GM12878 (cell line): ENCODE measurements at regions not wholly inside any gene's neighbourhood (a gene's known extent, or its start where the extent isn't known, plus 50 kb on each side); places are given as distances from the start of the nearest gene placed in this dataset.

Experiments
- ATAC-seq: fragments of 200-7000 bp; cut with Tn5 transposase; 3 replicates; pipeline ENCODE4 v1.9.1; 2020; ENCODE audit warnings: mild to moderate bottlenecking, moderate library complexity
- BruUV-seq: library from RNA; stranded (reverse); fragments of 400-500 nt; replicated peaks from 2 replicates; lab custom pipeline; 2021; lab: Mats Ljungman, UMichigan
- CTCF ChIA-PET: fragments of 300-600 bp; sonication (Branson Sonifier 250); formaldehyde crosslinking; extraction: SDS; loops from one replicate; lab custom pipeline; 2021; ENCODE audit warnings: inconsistent platforms; lab: Yijun Ruan, JAX
- POLR2A ChIA-PET: fragments of 350-600 bp; formaldehyde crosslinking; extraction: SDS; loops from one replicate; lab custom pipeline; 2021; ENCODE audit warnings: inconsistent platforms; lab: Charles Lee
- RAD21 ChIA-PET: fragments of 300-600 bp; sonication (Branson Sonifier 250); formaldehyde crosslinking; loops from one replicate; lab custom pipeline; 2023; ENCODE audit warnings: antibody characterized with exemption; ENCODE audit not compliant: unreplicated experiment; lab: Charles Lee
- SMC1A ChIA-PET: fragments of 300-600 bp; sonication (Branson Sonifier 250); formaldehyde crosslinking; loops from one replicate; lab custom pipeline; 2023; ENCODE audit not compliant: unreplicated experiment, uncharacterized antibody; lab: Charles Lee
- DNase-seq: peaks from one replicate; pipeline ENCODE4 v3.0.0-alpha.2; 2011; ENCODE audit warnings: low read depth, low spot score
- FAIRE-seq: peaks from 3 replicates; lab custom pipeline; 2011; peaks lifted over from hg19 to GRCh38; lab: Jason Lieb, UNC
- H2AFZ ChIP-seq: 2 replicates; pipeline ENCODE4 v1.6.0; 2011; ENCODE audit warnings: low read depth, low read length, control low read depth; ENCODE audit not compliant: control insufficient read depth
- H3K27ac ChIP-seq: 2 replicates; pipeline ENCODE4 v1.5.1; 2011; ENCODE audit warnings: control low read depth; ENCODE audit not compliant: control insufficient read depth, insufficient read depth
- H3K27me3 ChIP-seq, 2 experiments: replicated peaks in 1 of 2; 2 replicates each; pipeline versions ENCODE4 v1.6.0 to v1.6.1; 2011; ENCODE audit warnings: low read length in 1 of 2; ENCODE audit not compliant: control insufficient read depth in 2 of 2, insufficient read depth in 2 of 2
- H3K36me3 ChIP-seq, 2 experiments: 2 replicates each; pipeline ENCODE4 v1.5.1; 2011; ENCODE audit warnings: low read length in 1 of 2; ENCODE audit not compliant: control insufficient read depth in 2 of 2, insufficient read depth in 2 of 2
- H3K4me1 ChIP-seq: 2 replicates; pipeline ENCODE4 v1.6.1; 2011; ENCODE audit warnings: mild to moderate bottlenecking, low read length, moderate library complexity, mixed read lengths; ENCODE audit not compliant: control insufficient read depth, insufficient read depth
- H3K4me2 ChIP-seq: 2 replicates; pipeline ENCODE4 v1.6.0; 2011; ENCODE audit warnings: control low read depth; ENCODE audit not compliant: control insufficient read depth, insufficient read depth
- H3K4me3 ChIP-seq: fragments of 200-600 bp; sonication (generic); 2 replicates; pipeline ENCODE4 v1.5.1; 2016
- H3K79me2 ChIP-seq: 2 replicates; pipeline ENCODE4 v1.6.0; 2011; ENCODE audit warnings: low read length; ENCODE audit not compliant: control insufficient read depth, insufficient read depth
- H3K9ac ChIP-seq: 2 replicates; pipeline ENCODE4 v1.8.0; 2011; ENCODE audit warnings: low read length, control low read depth, mixed read lengths; ENCODE audit not compliant: control insufficient read depth, insufficient read depth
- H3K9me3 ChIP-seq: replicated peaks from 3 replicates; pipeline ENCODE4 v1.5.1; 2011; ENCODE audit warnings: mild to moderate bottlenecking, low read length; ENCODE audit not compliant: control insufficient read depth, insufficient read depth
- H4K20me1 ChIP-seq: 2 replicates; pipeline ENCODE4 v1.6.0; 2011; ENCODE audit not compliant: control insufficient read depth, insufficient read depth
- POLR2A ChIP-seq: IDR thresholded peaks from 2 replicates; pipeline ENCODE4 v1.6.1; 2011; ENCODE audit warnings: low read depth, mild to moderate bottlenecking, low read length
- RCOR1 ChIP-seq: conservative IDR thresholded peaks from 2 replicates; pipeline ENCODE4 v1.6.1; 2012; ENCODE audit warnings: low read depth, low read length, improper control_type of control experiment
- YBX1 ChIP-seq: fragments of 450-650 bp; IDR thresholded peaks from 2 replicates; pipeline ENCODE4 v1.6.1; 2016; ENCODE audit warnings: antibody characterized with exemption
- WGBS: methylation state at CpG from one replicate; pipeline ENCODE4 v1.1.6; 2016; ENCODE audit warnings: low lambda C conversion rate; ENCODE audit not compliant: insufficient replicate concordance, insufficient coverage; ENCODE audit errors: missing lambda C conversion rate; 5-methylcytosine and 5-hydroxymethylcytosine counted together
- in situ Hi-C: fragments of 300-500 bp; cut with MboI; formaldehyde crosslinking; loops from 9 replicates; pipeline ENCODE4 v1.14.3; 2018; ENCODE audit warnings: mixed read lengths
- intact Hi-C: fragments of 100-400 bp; cut with micrococcal nuclease; formaldehyde crosslinking; loops from one replicate; pipeline ENCODE4 v1.14.2; 2022; ENCODE audit not compliant: unreplicated experiment
- TF ChIP-seq, protein P1 (sequence below): fragments of 150-350 bp; IDR thresholded peaks from 2 replicates; pipeline ENCODE4 v1.6.1; 2016; ENCODE audit warnings: low read depth, low read length
- TF ChIP-seq, protein P2 (sequence below): IDR thresholded peaks from 2 replicates; pipeline ENCODE4 v1.6.1; 2011; ENCODE audit warnings: mild to moderate bottlenecking, low read depth, low read length, moderate library complexity; ENCODE audit not compliant: insufficient replicate concordance
- TF ChIP-seq, protein P3 (sequence below): IDR thresholded peaks from 2 replicates; pipeline ENCODE4 v1.6.1; 2011; ENCODE audit warnings: low read depth, mild to moderate bottlenecking, low read length, moderate library complexity, borderline replicate concordance; ENCODE audit errors: extremely low read depth
- TF ChIP-seq, protein P4 (sequence below): IDR thresholded peaks from 2 replicates; pipeline ENCODE4 v1.6.1; 2012; ENCODE audit warnings: low read depth, low read length, improper control_type of control experiment

DNA sequence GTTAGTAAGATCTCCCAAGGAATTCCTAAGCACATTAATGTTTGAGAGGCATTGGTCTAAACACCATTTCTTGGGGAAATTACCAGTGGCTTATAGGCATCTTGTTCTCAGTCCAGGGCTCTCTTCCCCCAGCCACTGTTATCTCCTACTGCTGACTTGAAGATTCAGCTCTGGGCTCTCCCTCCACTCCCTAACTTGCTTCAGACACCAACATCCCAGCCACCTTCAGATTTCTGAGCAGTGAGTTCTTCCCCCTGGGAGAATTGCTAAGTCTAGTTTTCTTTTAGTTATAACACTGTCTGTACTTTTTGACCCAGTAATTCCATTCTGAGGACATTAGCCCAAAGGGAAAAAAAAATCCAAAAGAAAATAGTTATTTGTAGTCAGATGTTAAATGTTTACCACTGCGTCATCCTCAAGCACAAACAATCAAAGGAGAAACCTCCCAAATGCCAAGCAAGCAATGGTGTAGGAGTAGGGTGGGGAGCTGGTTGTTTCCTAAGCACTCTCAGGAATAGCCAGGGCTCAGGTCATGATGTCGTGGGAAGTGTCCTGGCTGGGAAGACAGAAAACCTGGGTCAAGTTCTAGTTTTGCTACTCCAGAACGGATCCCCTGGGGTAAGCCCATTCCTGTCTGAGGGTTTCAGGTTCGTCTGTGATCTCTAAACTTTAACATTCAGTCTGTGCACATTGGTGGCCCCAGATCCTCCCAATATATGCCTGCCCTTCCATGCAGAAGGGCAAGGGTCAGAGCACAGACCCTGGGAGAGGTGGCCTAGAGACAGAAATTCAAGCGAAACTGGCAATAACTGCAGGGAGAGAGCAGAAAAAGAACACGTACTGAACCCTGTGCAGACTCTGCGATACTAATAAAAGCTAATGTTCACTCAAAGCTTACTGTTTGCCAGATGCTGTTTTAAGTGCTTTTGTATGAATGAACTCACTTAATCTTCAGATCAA is 191.1 kb upstream of the FGGY start:
- TF ChIP-seq POLR2A, result no peak
- TF ChIP-seq, protein P1, sequence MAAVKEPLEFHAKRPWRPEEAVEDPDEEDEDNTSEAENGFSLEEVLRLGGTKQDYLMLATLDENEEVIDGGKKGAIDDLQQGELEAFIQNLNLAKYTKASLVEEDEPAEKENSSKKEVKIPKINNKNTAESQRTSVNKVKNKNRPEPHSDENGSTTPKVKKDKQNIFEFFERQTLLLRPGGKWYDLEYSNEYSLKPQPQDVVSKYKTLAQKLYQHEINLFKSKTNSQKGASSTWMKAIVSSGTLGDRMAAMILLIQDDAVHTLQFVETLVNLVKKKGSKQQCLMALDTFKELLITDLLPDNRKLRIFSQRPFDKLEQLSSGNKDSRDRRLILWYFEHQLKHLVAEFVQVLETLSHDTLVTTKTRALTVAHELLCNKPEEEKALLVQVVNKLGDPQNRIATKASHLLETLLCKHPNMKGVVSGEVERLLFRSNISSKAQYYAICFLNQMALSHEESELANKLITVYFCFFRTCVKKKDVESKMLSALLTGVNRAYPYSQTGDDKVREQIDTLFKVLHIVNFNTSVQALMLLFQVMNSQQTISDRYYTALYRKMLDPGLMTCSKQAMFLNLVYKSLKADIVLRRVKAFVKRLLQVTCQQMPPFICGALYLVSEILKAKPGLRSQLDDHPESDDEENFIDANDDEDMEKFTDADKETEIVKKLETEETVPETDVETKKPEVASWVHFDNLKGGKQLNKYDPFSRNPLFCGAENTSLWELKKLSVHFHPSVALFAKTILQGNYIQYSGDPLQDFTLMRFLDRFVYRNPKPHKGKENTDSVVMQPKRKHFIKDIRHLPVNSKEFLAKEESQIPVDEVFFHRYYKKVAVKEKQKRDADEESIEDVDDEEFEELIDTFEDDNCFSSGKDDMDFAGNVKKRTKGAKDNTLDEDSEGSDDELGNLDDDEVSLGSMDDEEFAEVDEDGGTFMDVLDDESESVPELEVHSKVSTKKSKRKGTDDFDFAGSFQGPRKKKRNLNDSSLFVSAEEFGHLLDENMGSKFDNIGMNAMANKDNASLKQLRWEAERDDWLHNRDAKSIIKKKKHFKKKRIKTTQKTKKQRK, result no peak
- TF ChIP-seq, protein P2, sequence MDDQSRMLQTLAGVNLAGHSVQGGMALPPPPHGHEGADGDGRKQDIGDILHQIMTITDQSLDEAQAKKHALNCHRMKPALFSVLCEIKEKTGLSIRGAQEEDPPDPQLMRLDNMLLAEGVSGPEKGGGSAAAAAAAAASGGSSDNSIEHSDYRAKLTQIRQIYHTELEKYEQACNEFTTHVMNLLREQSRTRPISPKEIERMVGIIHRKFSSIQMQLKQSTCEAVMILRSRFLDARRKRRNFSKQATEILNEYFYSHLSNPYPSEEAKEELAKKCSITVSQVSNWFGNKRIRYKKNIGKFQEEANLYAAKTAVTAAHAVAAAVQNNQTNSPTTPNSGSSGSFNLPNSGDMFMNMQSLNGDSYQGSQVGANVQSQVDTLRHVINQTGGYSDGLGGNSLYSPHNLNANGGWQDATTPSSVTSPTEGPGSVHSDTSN, result no peak
- TF ChIP-seq, protein P3, sequence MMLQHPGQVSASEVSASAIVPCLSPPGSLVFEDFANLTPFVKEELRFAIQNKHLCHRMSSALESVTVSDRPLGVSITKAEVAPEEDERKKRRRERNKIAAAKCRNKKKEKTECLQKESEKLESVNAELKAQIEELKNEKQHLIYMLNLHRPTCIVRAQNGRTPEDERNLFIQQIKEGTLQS, result no peak
- no peak for TF ChIP-seq RCOR1
- TF ChIP-seq, protein P4, sequence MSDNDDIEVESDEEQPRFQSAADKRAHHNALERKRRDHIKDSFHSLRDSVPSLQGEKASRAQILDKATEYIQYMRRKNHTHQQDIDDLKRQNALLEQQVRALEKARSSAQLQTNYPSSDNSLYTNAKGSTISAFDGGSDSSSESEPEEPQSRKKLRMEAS, result no peak
- no peak for TF ChIP-seq YBX1
- WGBS, result 52% methylated on average over 7 of the region's 7 CpGs
- H2AFZ ChIP-seq, result no peak overlapping the region
- no peaks in the 10 kb centered on the region for H3K36me3 ChIP-seq
- ATAC-seq (no peak), FAIRE-seq (no peak), DNase-seq (no peak)
- H3K27ac ChIP-seq, result no peak overlapping the region
- CTCF ChIA-PET, result interaction anchor here (1.1 kb wide), 1 partner anchor 9 kb away, joined by 4 read pairs; no protein-coding TSS in a partner anchor
- no peaks in the 10 kb centered on the region; the same call in 2 of the 3 replicates for H3K9me3 ChIP-seq
- H3K79me2 ChIP-seq, result no peaks in the 10 kb centered on the region
- no peaks in the 10 kb centered on the region for H4K20me1 ChIP-seq
- H3K4me3 ChIP-seq, result no peak overlapping the region
- H3K4me1 ChIP-seq, result no peaks in the 10 kb centered on the region
- H3K9ac ChIP-seq, result no peak overlapping the region
- in situ Hi-C loops (no loop called here), intact Hi-C loops (no loop called here)
- no peak overlapping the region for H3K4me2 ChIP-seq
- H3K27me3 ChIP-seq, result no peaks in the 10 kb centered on the region
- RAD21 ChIA-PET, result no interaction called here
- no TSS peak for BruUV-seq
- SMC1A ChIA-PET, result no interaction called here
- POLR2A ChIA-PET, result no interaction called here
